ENCODE measurements at regions not wholly inside any gene's neighbourhood (a gene's known extent, or its start where the extent isn't known, plus 50 kb on each side); places are given as distances from the start of the nearest gene placed in this dataset.
"Not testable (repeated sequence)": the region's sequence is repeated elsewhere in the genome, so short reads cannot be mapped to it uniquely, and the experiment has no call there.

- TF ChIP-seq POLR2AphosphoS5 (IDR thresholded peaks at IDR 0.05; ENCODE audit: low read depth, low read length); POLR2A (IDR thresholded peaks at IDR 0.05; ENCODE audit: borderline replicate concordance, extremely low read depth, insufficient read depth, insufficient read length); REST (IDR thresholded peaks at IDR 0.05; ENCODE audit: low read depth); CTCF (IDR thresholded peaks at IDR 0.05 in 2 of 3, conservative IDR thresholded peaks at IDR 0.05 in 1 of 3; ENCODE audit: borderline replicate concordance in 1 of 3, insufficient read depth in 1 of 3, low read depth in 2 of 3, low read length in 2 of 3); ZNF274 (IDR thresholded peaks at IDR 0.05; ENCODE audit: low read depth, low read length); SIN3A (IDR thresholded peaks at IDR 0.05; ENCODE audit: low read depth); RAD21 (IDR thresholded peaks at IDR 0.05; ENCODE audit: low read depth); EGR1 (IDR thresholded peaks at IDR 0.05; ENCODE audit: low read depth): not testable (repeated sequence)
Measured at GRCh38 chr13:80152142-80152541, 188.8 kb downstream of the SPRY2 start.
